ENCODE measurements at regions not wholly inside any gene's neighbourhood (a gene's known extent, or its start where the extent isn't known, plus 50 kb on each side); places are given as distances from the start of the nearest gene placed in this dataset.
"Not testable (repeated sequence)": the region's sequence is repeated elsewhere in the genome, so short reads cannot be mapped to it uniquely, and the experiment has no call there.

DNA sequence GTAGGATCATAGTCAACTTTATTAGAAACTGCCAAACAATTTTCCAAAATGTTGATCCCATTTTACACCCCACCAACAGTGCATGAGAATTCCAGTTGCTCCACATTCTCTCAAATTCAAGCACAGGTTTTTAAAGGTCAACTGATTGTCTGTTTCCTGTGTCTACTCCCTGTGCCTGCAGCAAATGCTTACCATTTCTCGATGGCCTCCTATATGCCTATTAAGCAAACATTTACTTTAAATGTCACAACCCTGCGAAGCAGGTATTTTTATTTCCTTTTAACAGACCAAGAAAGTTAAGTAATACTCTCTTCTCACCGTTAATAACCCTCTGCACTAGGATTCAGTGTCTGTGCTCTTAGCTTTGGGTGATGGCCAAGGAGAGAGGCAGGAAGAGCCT is 163.8 kb upstream of the EPB41L3 start:
- 75% methylated on average over 2 of the region's 3 CpGs for WGBS (ENCODE audit: insufficient coverage)
- H3K4me1 Mint-ChIP-seq, result no peaks in the 10 kb centered on the region
- H3K36me3 Mint-ChIP-seq, result no peaks in the 10 kb centered on the region
- ATAC-seq (no peak), DNase-seq (no peak)
- H3K9me3 Mint-ChIP-seq, result peaks cover 0 to 4% of the 10 kb centered on the region in 2 donors
- no peaks in the 10 kb centered on the region for H3K9me3 ChIP-seq (ENCODE audit: control insufficient read depth, insufficient read depth, low read length)
- no peaks in the 10 kb centered on the region for H3K36me3 ChIP-seq (ENCODE audit: control insufficient read depth, insufficient read depth, low read length)
- H3K4me1 ChIP-seq (ENCODE audit: control insufficient read depth, insufficient read depth, low read length), result no peaks in the 10 kb centered on the region
- H3K27ac Mint-ChIP-seq, result no peak overlapping the region
- intact Hi-C loops (cut with micrococcal nuclease), result no loop called here
- no peaks in the 10 kb centered on the region for H3K27me3 ChIP-seq (ENCODE audit: control insufficient read depth, insufficient read depth, low read length)
- no peak overlapping the region for H3K4me3 ChIP-seq (ENCODE audit: low read length)
- no peak overlapping the region for H3K4me3 Mint-ChIP-seq
- H3K27ac ChIP-seq (ENCODE audit: low read length), result no peak overlapping the region
- TF ChIP-seq, protein P1, sequence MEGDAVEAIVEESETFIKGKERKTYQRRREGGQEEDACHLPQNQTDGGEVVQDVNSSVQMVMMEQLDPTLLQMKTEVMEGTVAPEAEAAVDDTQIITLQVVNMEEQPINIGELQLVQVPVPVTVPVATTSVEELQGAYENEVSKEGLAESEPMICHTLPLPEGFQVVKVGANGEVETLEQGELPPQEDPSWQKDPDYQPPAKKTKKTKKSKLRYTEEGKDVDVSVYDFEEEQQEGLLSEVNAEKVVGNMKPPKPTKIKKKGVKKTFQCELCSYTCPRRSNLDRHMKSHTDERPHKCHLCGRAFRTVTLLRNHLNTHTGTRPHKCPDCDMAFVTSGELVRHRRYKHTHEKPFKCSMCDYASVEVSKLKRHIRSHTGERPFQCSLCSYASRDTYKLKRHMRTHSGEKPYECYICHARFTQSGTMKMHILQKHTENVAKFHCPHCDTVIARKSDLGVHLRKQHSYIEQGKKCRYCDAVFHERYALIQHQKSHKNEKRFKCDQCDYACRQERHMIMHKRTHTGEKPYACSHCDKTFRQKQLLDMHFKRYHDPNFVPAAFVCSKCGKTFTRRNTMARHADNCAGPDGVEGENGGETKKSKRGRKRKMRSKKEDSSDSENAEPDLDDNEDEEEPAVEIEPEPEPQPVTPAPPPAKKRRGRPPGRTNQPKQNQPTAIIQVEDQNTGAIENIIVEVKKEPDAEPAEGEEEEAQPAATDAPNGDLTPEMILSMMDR (IDR thresholded peaks at IDR 0.05), result no peak
- H3K27me3 Mint-ChIP-seq (ENCODE audit: low read depth in 2 of 2), result no peaks in the 10 kb centered on the region

DNA sequence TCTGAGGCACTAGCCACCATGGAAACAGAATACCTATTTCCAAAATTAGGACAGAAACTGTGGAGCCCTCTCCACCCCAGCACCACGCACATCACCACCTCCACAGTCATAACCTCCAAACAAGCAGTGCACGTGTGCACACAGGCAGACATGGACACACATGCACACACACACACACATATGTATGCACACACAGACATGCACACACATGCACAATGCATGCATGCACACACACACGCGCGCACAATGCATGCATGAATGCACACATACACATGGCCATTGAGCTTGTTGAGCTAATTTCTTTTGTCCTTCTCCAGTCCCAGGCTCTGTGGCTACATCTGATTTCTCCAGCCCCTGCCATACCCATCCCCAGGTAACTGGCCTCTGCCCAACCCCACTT is 161.6 kb upstream of the EPB41L3 start:
- H3K9me3 Mint-ChIP-seq, result peaks cover 0 to 4% of the 10 kb centered on the region in 2 donors
- intact Hi-C loops (cut with micrococcal nuclease), result no loop called here
- no peak overlapping the region for H3K4me3 Mint-ChIP-seq
- no peaks in the 10 kb centered on the region for H3K27me3 Mint-ChIP-seq (ENCODE audit: low read depth in 2 of 2)
- WGBS (ENCODE audit: insufficient coverage), result 94% methylated on average over 5 of the region's 5 CpGs
- DNase-seq (no peak), ATAC-seq (no peak)
- TF ChIP-seq, protein P1 (IDR thresholded peaks at IDR 0.05), result no peak
- no peaks in the 10 kb centered on the region for H3K36me3 ChIP-seq (ENCODE audit: control insufficient read depth, insufficient read depth, low read length)
- H3K27ac ChIP-seq (ENCODE audit: low read length), result no peak overlapping the region
- no peak overlapping the region for H3K27ac Mint-ChIP-seq
- H3K27me3 ChIP-seq (ENCODE audit: control insufficient read depth, insufficient read depth, low read length), result no peaks in the 10 kb centered on the region
- no peaks in the 10 kb centered on the region for H3K36me3 Mint-ChIP-seq
- no peak overlapping the region for H3K4me3 ChIP-seq (ENCODE audit: low read length)
- H3K4me1 Mint-ChIP-seq, result no peaks in the 10 kb centered on the region
- no peaks in the 10 kb centered on the region for H3K4me1 ChIP-seq (ENCODE audit: control insufficient read depth, insufficient read depth, low read length)
- H3K9me3 ChIP-seq (ENCODE audit: control insufficient read depth, insufficient read depth, low read length), result no peaks in the 10 kb centered on the region

DNA sequence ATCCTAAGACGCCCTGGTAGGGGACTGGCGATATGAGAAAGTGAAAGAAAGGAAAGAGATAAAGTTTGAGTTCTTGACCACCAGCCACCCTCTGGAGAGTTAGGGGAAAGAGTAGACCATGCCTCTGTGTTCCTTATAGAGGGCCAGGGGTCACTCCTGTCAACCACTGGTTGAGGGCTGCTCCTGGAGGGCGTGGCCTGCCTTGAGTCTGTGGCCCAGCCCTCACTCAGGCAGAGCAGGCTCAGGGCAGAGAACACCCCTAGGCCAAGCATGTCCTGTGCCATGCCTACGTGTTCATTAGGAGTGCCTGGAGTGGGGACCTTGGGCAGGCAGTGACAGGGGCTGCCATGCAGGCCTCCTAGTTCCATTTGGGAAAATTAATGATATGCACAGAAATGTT is 161.1 kb upstream of the EPB41L3 start:
- Mint-ChIP-seq H3K36me3 (no peaks in the 10 kb centered on the region), H3K9me3 (peaks cover 0 to 4% of the 10 kb centered on the region in 2 donors), H3K4me1 (no peaks in the 10 kb centered on the region), H3K4me3 (no peak overlapping the region), H3K27ac (no peak overlapping the region), H3K27me3 (ENCODE audit: low read depth in 2 of 2) (peaks cover 0 to 2% of the 10 kb centered on the region in 2 donors)
- ATAC-seq, result no peak
- intact Hi-C loops (cut with micrococcal nuclease), result no loop called here
- DNase-seq, result no peak
- no peak overlapping the region for H3K27ac ChIP-seq (ENCODE audit: low read length)
- TF ChIP-seq, protein P1 (IDR thresholded peaks at IDR 0.05), result no peak
- H3K9me3 ChIP-seq (ENCODE audit: control insufficient read depth, insufficient read depth, low read length), result no peaks in the 10 kb centered on the region
- H3K27me3 ChIP-seq (ENCODE audit: control insufficient read depth, insufficient read depth, low read length), result no peaks in the 10 kb centered on the region
- WGBS (ENCODE audit: insufficient coverage), result 77% methylated on average over 3 of the region's 4 CpGs
- no peaks in the 10 kb centered on the region for H3K36me3 ChIP-seq (ENCODE audit: control insufficient read depth, insufficient read depth, low read length)
- no peak overlapping the region for H3K4me3 ChIP-seq (ENCODE audit: low read length)
- H3K4me1 ChIP-seq (ENCODE audit: control insufficient read depth, insufficient read depth, low read length), result no peaks in the 10 kb centered on the region

DNA sequence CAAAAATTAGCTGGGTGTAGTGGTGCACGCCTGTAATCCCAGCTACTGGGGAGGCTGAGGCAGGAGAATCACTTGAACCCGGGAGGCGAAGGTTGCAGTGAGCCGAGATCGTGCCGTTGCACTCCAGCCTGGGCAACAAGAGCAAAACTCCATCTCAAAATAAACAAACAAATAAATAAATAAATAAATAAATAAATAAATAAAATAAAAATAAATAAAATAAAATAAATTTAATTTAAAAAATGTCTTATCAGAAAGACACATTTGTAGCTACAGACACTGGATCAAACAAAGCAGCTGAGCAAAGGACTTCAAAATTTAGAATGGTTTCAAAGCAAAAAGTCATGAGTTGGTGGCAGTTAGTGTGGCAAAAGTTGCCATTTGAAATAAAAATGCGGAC is 158.2 kb upstream of the EPB41L3 start:
- intact Hi-C loops (cut with micrococcal nuclease); H3K4me3 Mint-ChIP-seq; H3K4me1 ChIP-seq (ENCODE audit: control insufficient read depth, insufficient read depth, low read length); H3K4me1 Mint-ChIP-seq; DNase-seq; H3K27me3 Mint-ChIP-seq (ENCODE audit: low read depth in 2 of 2); H3K9me3 ChIP-seq (ENCODE audit: control insufficient read depth, insufficient read depth, low read length); H3K4me3 ChIP-seq (ENCODE audit: low read length); H3K9me3 Mint-ChIP-seq; H3K27me3 ChIP-seq (ENCODE audit: control insufficient read depth, insufficient read depth, low read length); H3K27ac ChIP-seq (ENCODE audit: low read length); ATAC-seq; H3K36me3 Mint-ChIP-seq; H3K27ac Mint-ChIP-seq; H3K36me3 ChIP-seq (ENCODE audit: control insufficient read depth, insufficient read depth, low read length): not testable (repeated sequence)
- 88% methylated on average over 1 of the region's 7 CpGs for WGBS (ENCODE audit: insufficient coverage)
